IMR-90 (cell line): ENCODE measurements at regions not wholly inside any gene's neighbourhood (a gene's known extent, or its start where the extent isn't known, plus 50 kb on each side); places are given as distances from the start of the nearest gene placed in this dataset.

ENCODE experiments used
- ATAC-seq: fragments of 200-7000 bp; cut with Tn5 transposase; 2 replicates; pipeline ENCODE4 v1.9.1; 2020; ENCODE audit warnings: low read depth, mild to moderate bottlenecking, moderate library complexity
- BruUV-seq: library from RNA; stranded (reverse); fragments of 400-500 nt; replicated peaks from 2 replicates; lab custom pipeline; 2021; lab: Mats Ljungman, UMichigan
- CTCF ChIA-PET: fragments of 300-600 bp; formaldehyde crosslinking; extraction: SDS; loops from one replicate; lab custom pipeline; 2021; ENCODE audit warnings: antibody characterized with exemption; lab: Yijun Ruan, JAX
- POLR2A ChIA-PET: fragments of 300-600 bp; sonication (Branson Sonifier 250); formaldehyde crosslinking; loops from one replicate; lab custom pipeline; 2022; ENCODE audit warnings: antibody characterized with exemption; ENCODE audit not compliant: unreplicated experiment; lab: Charles Lee
- DNase-seq: peaks from one replicate; pipeline ENCODE4 v3.0.0; 2013
- H2AFZ ChIP-seq: replicated peaks from 2 replicates; pipeline ENCODE3; 2013; ENCODE audit warnings: low read length, mild to moderate bottlenecking; ENCODE audit not compliant: poor library complexity
- H2AK5ac ChIP-seq: 2 replicates; pipeline ENCODE4 v1.6.1; 2013; ENCODE audit warnings: low read depth, low read length, inconsistent platforms
- H2AK9ac ChIP-seq: replicated peaks from 2 replicates; pipeline ENCODE3; 2013; ENCODE audit warnings: mild to moderate bottlenecking, low read depth, low read length, moderate library complexity; ENCODE audit not compliant: poor library complexity
- H2BK120ac ChIP-seq: 2 replicates; pipeline ENCODE4 v1.6.1; 2013; ENCODE audit warnings: low read depth, low read length, inconsistent platforms
- H2BK15ac ChIP-seq: 3 replicates; pipeline ENCODE4 v1.6.1; 2013; ENCODE audit warnings: low read depth, low read length, inconsistent platforms
- H2BK20ac ChIP-seq: 2 replicates; pipeline ENCODE4 v1.6.1; 2013; ENCODE audit warnings: low read depth, mild to moderate bottlenecking, inconsistent platforms, low read length, moderate library complexity
- H2BK5ac ChIP-seq: 2 replicates; pipeline ENCODE4 v1.6.1; 2013; ENCODE audit warnings: mild to moderate bottlenecking, low read depth, low read length, inconsistent platforms; ENCODE audit not compliant: poor library complexity, severe bottlenecking
- H3K14ac ChIP-seq: replicated peaks from 2 replicates; pipeline ENCODE4 v1.6.1; 2013; ENCODE audit warnings: low read depth, low read length, inconsistent platforms
- H3K18ac ChIP-seq: 2 replicates; pipeline ENCODE4 v1.6.1; 2013; ENCODE audit warnings: low read depth, low read length, control low read depth
- H3K23ac ChIP-seq: 2 replicates; pipeline ENCODE4 v1.6.1; 2013; ENCODE audit warnings: low read depth, low read length, inconsistent platforms
- H3K27ac ChIP-seq: 2 replicates; pipeline ENCODE4 v1.5.1; 2013; ENCODE audit warnings: mild to moderate bottlenecking, control low read depth, low read length; ENCODE audit not compliant: insufficient read depth
- H3K27me3 ChIP-seq: 2 replicates; pipeline ENCODE4 v1.6.1; 2013; ENCODE audit warnings: low read length; ENCODE audit not compliant: control insufficient read depth, insufficient read depth
- H3K36me3 ChIP-seq: 2 replicates; pipeline ENCODE4 v1.6.1; 2013; ENCODE audit warnings: low read length, mixed read lengths; ENCODE audit not compliant: control insufficient read depth, insufficient read depth
- H3K4ac ChIP-seq: 2 replicates; pipeline ENCODE4 v1.6.1; 2013; ENCODE audit warnings: low read depth, low read length, inconsistent platforms
- H3K4me1 ChIP-seq: 2 replicates; pipeline ENCODE4 v1.6.1; 2013; ENCODE audit warnings: low read length, mixed read lengths; ENCODE audit not compliant: control insufficient read depth, insufficient read depth
- H3K4me2 ChIP-seq: 2 replicates; pipeline ENCODE4 v1.6.1; 2013; ENCODE audit warnings: low read depth, mild to moderate bottlenecking, control low read depth, low read length, moderate library complexity
- H3K4me3 ChIP-seq: 2 replicates; pipeline ENCODE4 v1.5.1; 2013; ENCODE audit warnings: low read depth, mild to moderate bottlenecking, control low read depth, low read length, moderate library complexity; ENCODE audit not compliant: insufficient read depth
- H3K56ac ChIP-seq: 2 replicates; pipeline ENCODE4 v1.6.1; 2013; ENCODE audit warnings: low read length, inconsistent platforms; ENCODE audit not compliant: insufficient read depth; ENCODE audit errors: extremely low read depth
- H3K79me1 ChIP-seq, 2 experiments: 2 replicates each; pipeline ENCODE4 v1.6.1; 2013; ENCODE audit warnings: low read length in 2 of 2, inconsistent platforms in 1 of 2, low read depth in 1 of 2
- H3K9ac ChIP-seq: 2 replicates; pipeline ENCODE4 v1.6.1; 2013; ENCODE audit warnings: low read depth, low read length, control low read depth
- H3K9me1 ChIP-seq: 2 replicates; pipeline ENCODE4 v1.6.1; 2013; ENCODE audit warnings: low read length, inconsistent platforms; ENCODE audit not compliant: insufficient read depth
- H3K9me3 ChIP-seq: 2 replicates; pipeline ENCODE4 v1.6.1; 2013; ENCODE audit warnings: low read length; ENCODE audit not compliant: control insufficient read depth, insufficient read depth
- H4K20me1 ChIP-seq: 2 replicates; pipeline ENCODE4 v1.6.1; 2013; ENCODE audit warnings: low read length, inconsistent platforms; ENCODE audit not compliant: insufficient read depth
- H4K5ac ChIP-seq: 2 replicates; pipeline ENCODE4 v1.6.1; 2013; ENCODE audit warnings: mild to moderate bottlenecking, low read depth, low read length, control low read depth
- H4K8ac ChIP-seq, 2 experiments: 2 replicates each; pipeline ENCODE4 v1.6.1; 2013; ENCODE audit warnings: low read depth in 2 of 2, low read length in 2 of 2, control low read depth in 1 of 2, inconsistent platforms in 1 of 2
- H4K91ac ChIP-seq: 2 replicates; pipeline ENCODE4 v1.6.1; 2013; ENCODE audit warnings: low read depth, low read length, inconsistent platforms; ENCODE audit not compliant: insufficient read depth
- BHLHE40 ChIP-seq: fragments of 150-350 bp; IDR thresholded peaks from 2 replicates; pipeline ENCODE4 v1.6.1; 2016; ENCODE audit warnings: mild to moderate bottlenecking, low read depth, low read length
- CEBPB ChIP-seq: IDR thresholded peaks from 2 replicates; pipeline ENCODE4 v1.6.1; 2012; ENCODE audit warnings: low read depth, low read length, improper control_type of control experiment
- CHD1 ChIP-seq: IDR thresholded peaks from 2 replicates; pipeline ENCODE4 v1.6.1; 2012; ENCODE audit warnings: low read depth, low read length, improper control_type of control experiment
- FOS ChIP-seq: fragments of 150-350 bp; IDR thresholded peaks from 2 replicates; pipeline ENCODE4 v1.6.1; 2016; ENCODE audit warnings: low read depth, low read length
- MAFK ChIP-seq: IDR thresholded peaks from 2 replicates; pipeline ENCODE4 v1.6.1; 2012; ENCODE audit warnings: low read depth, low read length, improper control_type of control experiment
- MAZ ChIP-seq: IDR thresholded peaks from 2 replicates; pipeline ENCODE4 v1.6.1; 2012; ENCODE audit warnings: low read depth, mild to moderate bottlenecking, low read length, improper control_type of control experiment, moderate library complexity, borderline replicate concordance
- MXI1 ChIP-seq: IDR thresholded peaks from 2 replicates; pipeline ENCODE4 v1.6.1; 2012; ENCODE audit warnings: low read depth, mild to moderate bottlenecking, low read length, moderate library complexity, borderline replicate concordance
- NFE2L2 ChIP-seq: fragments of 150-350 bp; IDR thresholded peaks from 2 replicates; pipeline ENCODE4 v1.6.1; 2016; ENCODE audit warnings: low read depth, mild to moderate bottlenecking, low read length
- POLR2A ChIP-seq: IDR thresholded peaks from 2 replicates; pipeline ENCODE4 v1.6.1; 2012; ENCODE audit warnings: mild to moderate bottlenecking, low read depth, low read length
- RAD21 ChIP-seq: IDR thresholded peaks from 2 replicates; pipeline ENCODE4 v1.6.1; 2012; ENCODE audit warnings: low read length, improper control_type of control experiment
- RCOR1 ChIP-seq: IDR thresholded peaks from 2 replicates; pipeline ENCODE4 v1.6.1; 2012; ENCODE audit warnings: mild to moderate bottlenecking, low read length, improper control_type of control experiment; ENCODE audit not compliant: insufficient replicate concordance
- RFX5 ChIP-seq: IDR thresholded peaks from 2 replicates; pipeline ENCODE4 v1.8.0; 2012; ENCODE audit warnings: low read depth, mild to moderate bottlenecking, low read length, moderate library complexity
- SMC3 ChIP-seq: fragments of 150-350 bp; IDR thresholded peaks from 2 replicates; pipeline ENCODE4 v1.6.1; 2016; ENCODE audit warnings: low read depth, mild to moderate bottlenecking, antibody characterized with exemption, low read length, moderate library complexity
- WGBS, 2 experiments: methylation state at CpG; one replicate each; pipeline versions ENCODE4 v1.1.5 to v1.1.7; 2013; ENCODE audit warnings: missing lambda C conversion rate in 2 of 2; ENCODE audit not compliant: insufficient read length in 1 of 2; ENCODE audit errors: extremely low coverage in 2 of 2; 5-methylcytosine and 5-hydroxymethylcytosine counted together
- dilution Hi-C: fragments of 300-500 bp; cut with HindIII; formaldehyde crosslinking; loops from one replicate; pipeline ENCODE4 v1.14.3; 2018; ENCODE audit warnings: low sequenced_read_pairs; ENCODE audit not compliant: unreplicated experiment
- in situ Hi-C: fragments of 300-500 bp; cut with MboI; formaldehyde crosslinking; loops from 3 replicates; pipeline ENCODE4 v1.14.3; 2019; ENCODE audit warnings: low sequenced_read_pairs, inconsistent platforms, mixed read lengths
- intact Hi-C: fragments of 100-400 bp; cut with micrococcal nuclease; formaldehyde crosslinking; loops from 2 replicates; pipeline ENCODE4 v1.10.0; 2022
- TF ChIP-seq, protein P1 (sequence below): fragments of 150-350 bp; IDR thresholded peaks from 2 replicates; pipeline ENCODE4 v1.6.1; 2017; ENCODE audit warnings: mild to moderate bottlenecking, antibody characterized with exemption, low read length, low read depth
- TF ChIP-seq, protein P2 (sequence below): fragments of 150-350 bp; IDR thresholded peaks from 2 replicates; pipeline ENCODE4 v1.6.1; 2016; ENCODE audit warnings: low read depth, mild to moderate bottlenecking, low read length, moderate library complexity, borderline replicate concordance
- TF ChIP-seq, protein P3 (sequence below): conservative IDR thresholded peaks from 2 replicates; pipeline ENCODE4 v1.5.1; 2012; ENCODE audit warnings: mild to moderate bottlenecking, low read depth, low read length, improper control_type of control experiment

DNA sequence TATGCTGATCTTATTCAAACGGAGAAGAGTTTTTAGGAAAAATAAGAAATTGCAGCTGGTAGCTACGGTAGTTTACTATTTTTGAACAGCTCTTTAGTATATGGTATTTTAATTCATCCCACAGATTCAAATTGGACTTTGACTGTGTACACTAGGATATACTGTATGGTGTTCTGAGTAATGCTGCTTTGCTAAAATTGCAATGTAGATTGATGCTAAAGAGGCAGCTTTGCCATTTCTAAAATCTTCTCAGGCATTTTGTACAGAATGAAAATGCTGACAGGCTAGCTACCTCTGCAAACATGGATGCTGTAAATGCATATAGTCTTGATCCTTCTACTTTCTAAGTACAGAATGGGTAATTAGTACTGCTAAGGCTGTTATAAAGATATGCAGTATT is 826.6 kb upstream of the POU3F3 start:
- Histone ChIP-seq H2BK15ac (no peak overlapping the region), H3K18ac (no peak overlapping the region), H4K91ac (no peak overlapping the region), H3K9me3 (peaks cover 12% of the 10 kb centered on the region), H3K4me3 (no peak overlapping the region), H3K23ac (no peak overlapping the region), H3K9me1 (no peaks in the 10 kb centered on the region), H2BK120ac (no peak overlapping the region), H3K14ac (no peak overlapping the region), H2AFZ (no peak overlapping the region), H2AK9ac (no peak overlapping the region), H3K4me1 (no peaks in the 10 kb centered on the region), H3K79me1 (no peaks in the 10 kb centered on the region), H2BK20ac (no peak overlapping the region), H4K5ac (no peak overlapping the region), H3K9ac (no peak overlapping the region), H4K8ac (no peak overlapping the region), H3K4me2 (no peak overlapping the region), H3K27me3 (no peaks in the 10 kb centered on the region), H3K36me3 (no peaks in the 10 kb centered on the region), H2BK5ac (no peak overlapping the region), H3K4ac (no peak overlapping the region), H2AK5ac (no peak overlapping the region), H4K20me1 (no peaks in the 10 kb centered on the region), H3K27ac (no peak overlapping the region), H3K56ac (no peak overlapping the region)
- WGBS, 2 experiments, result no CpG with 5 or more reads among the region's 2 CpGs
- ChIA-PET CTCF (no interaction called here), POLR2A (no interaction called here)
- in situ Hi-C loops (no loop called here), dilution Hi-C loops (no loop called here), intact Hi-C loops (no loop called here)
- ATAC-seq (no peak), DNase-seq (no peak)
- TF ChIP-seq MXI1 (no peak), BHLHE40 (no peak), CEBPB (no peak), CHD1 (no peak), MAFK (no peak), SMC3 (no peak), RCOR1 (no peak), FOS (no peak), POLR2A (no peak), RAD21 (no peak), NFE2L2 (no peak), MAZ (no peak), RFX5 (no peak)
- TF ChIP-seq, protein P1, sequence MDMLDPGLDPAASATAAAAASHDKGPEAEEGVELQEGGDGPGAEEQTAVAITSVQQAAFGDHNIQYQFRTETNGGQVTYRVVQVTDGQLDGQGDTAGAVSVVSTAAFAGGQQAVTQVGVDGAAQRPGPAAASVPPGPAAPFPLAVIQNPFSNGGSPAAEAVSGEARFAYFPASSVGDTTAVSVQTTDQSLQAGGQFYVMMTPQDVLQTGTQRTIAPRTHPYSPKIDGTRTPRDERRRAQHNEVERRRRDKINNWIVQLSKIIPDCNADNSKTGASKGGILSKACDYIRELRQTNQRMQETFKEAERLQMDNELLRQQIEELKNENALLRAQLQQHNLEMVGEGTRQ, result no peak
- TF ChIP-seq, protein P2, sequence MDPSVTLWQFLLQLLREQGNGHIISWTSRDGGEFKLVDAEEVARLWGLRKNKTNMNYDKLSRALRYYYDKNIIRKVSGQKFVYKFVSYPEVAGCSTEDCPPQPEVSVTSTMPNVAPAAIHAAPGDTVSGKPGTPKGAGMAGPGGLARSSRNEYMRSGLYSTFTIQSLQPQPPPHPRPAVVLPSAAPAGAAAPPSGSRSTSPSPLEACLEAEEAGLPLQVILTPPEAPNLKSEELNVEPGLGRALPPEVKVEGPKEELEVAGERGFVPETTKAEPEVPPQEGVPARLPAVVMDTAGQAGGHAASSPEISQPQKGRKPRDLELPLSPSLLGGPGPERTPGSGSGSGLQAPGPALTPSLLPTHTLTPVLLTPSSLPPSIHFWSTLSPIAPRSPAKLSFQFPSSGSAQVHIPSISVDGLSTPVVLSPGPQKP, result no peak
- TF ChIP-seq, protein P3, sequence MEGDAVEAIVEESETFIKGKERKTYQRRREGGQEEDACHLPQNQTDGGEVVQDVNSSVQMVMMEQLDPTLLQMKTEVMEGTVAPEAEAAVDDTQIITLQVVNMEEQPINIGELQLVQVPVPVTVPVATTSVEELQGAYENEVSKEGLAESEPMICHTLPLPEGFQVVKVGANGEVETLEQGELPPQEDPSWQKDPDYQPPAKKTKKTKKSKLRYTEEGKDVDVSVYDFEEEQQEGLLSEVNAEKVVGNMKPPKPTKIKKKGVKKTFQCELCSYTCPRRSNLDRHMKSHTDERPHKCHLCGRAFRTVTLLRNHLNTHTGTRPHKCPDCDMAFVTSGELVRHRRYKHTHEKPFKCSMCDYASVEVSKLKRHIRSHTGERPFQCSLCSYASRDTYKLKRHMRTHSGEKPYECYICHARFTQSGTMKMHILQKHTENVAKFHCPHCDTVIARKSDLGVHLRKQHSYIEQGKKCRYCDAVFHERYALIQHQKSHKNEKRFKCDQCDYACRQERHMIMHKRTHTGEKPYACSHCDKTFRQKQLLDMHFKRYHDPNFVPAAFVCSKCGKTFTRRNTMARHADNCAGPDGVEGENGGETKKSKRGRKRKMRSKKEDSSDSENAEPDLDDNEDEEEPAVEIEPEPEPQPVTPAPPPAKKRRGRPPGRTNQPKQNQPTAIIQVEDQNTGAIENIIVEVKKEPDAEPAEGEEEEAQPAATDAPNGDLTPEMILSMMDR, result no peak
- no TSS peak for BruUV-seq
